ENCODE measurements at regions not wholly inside any gene's neighbourhood (a gene's known extent, or its start where the extent isn't known, plus 50 kb on each side); places are given as distances from the start of the nearest gene placed in this dataset.

DNA sequence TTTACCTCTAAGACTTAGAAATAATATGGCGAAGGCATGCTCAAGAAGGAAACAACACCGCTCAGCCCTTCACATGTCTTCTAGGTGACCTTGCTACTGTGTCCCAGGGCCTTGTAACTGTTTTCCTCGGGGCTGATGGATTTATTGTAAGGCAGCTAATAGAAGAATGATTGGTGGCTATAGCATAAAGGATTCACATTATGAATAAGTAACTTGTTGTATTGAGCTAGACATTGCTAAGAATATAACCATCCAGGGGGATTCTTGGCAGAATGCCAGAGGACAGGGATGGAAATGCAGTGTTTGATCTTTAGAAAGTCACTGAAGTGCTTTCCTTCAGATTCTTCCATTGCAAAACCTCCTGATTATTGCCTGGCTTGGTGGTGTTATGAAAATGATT lies 54.9 kb downstream of the PLEKHG1 start:
- TF ChIP-seq SAFB (IDR thresholded peaks at IDR 0.05; ENCODE audit: borderline replicate concordance, low read depth, low read length) (no peak), MYC (IDR thresholded peaks at IDR 0.05; ENCODE audit: low read depth, low read length) (no peak), MYC (CRISPR knock-in tag; IDR thresholded peaks at IDR 0.05; ENCODE audit: borderline replicate concordance, low read depth) (no peak), CBX5 (IDR thresholded peaks at IDR 0.05; ENCODE audit: borderline replicate concordance, low read depth) (no peak), RFX7 (CRISPR knock-in tag; IDR thresholded peaks at IDR 0.05) (no peak)
- TF ChIP-seq, protein P1, sequence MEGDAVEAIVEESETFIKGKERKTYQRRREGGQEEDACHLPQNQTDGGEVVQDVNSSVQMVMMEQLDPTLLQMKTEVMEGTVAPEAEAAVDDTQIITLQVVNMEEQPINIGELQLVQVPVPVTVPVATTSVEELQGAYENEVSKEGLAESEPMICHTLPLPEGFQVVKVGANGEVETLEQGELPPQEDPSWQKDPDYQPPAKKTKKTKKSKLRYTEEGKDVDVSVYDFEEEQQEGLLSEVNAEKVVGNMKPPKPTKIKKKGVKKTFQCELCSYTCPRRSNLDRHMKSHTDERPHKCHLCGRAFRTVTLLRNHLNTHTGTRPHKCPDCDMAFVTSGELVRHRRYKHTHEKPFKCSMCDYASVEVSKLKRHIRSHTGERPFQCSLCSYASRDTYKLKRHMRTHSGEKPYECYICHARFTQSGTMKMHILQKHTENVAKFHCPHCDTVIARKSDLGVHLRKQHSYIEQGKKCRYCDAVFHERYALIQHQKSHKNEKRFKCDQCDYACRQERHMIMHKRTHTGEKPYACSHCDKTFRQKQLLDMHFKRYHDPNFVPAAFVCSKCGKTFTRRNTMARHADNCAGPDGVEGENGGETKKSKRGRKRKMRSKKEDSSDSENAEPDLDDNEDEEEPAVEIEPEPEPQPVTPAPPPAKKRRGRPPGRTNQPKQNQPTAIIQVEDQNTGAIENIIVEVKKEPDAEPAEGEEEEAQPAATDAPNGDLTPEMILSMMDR (IDR thresholded peaks at IDR 0.05 in 2 of 3, conservative IDR thresholded peaks at IDR 0.05 in 1 of 3; ENCODE audit: insufficient read depth in 2 of 3, low read depth in 1 of 3, low read length in 3 of 3) = no peak
- TF ChIP-seq, protein P2, sequence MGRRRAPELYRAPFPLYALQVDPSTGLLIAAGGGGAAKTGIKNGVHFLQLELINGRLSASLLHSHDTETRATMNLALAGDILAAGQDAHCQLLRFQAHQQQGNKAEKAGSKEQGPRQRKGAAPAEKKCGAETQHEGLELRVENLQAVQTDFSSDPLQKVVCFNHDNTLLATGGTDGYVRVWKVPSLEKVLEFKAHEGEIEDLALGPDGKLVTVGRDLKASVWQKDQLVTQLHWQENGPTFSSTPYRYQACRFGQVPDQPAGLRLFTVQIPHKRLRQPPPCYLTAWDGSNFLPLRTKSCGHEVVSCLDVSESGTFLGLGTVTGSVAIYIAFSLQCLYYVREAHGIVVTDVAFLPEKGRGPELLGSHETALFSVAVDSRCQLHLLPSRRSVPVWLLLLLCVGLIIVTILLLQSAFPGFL (CRISPR knock-in tag; IDR thresholded peaks at IDR 0.05) = no peak
